Activated CD4-positive, alpha-beta T cell treated with anti-CD3 and anti-CD28 coated beads, Interleukin-2, amount 10 ng/mL, durations not matched to agents 7 days and 5 days (primary cell): ENCODE measurements at regions not wholly inside any gene's neighbourhood (a gene's known extent, or its start where the extent isn't known, plus 50 kb on each side); places are given as distances from the start of the nearest gene placed in this dataset.
A peak's percentile ranks its signal among the peaks of the same experiment; 100 is the strongest.

Source experiments
- CTCF ChIA-PET: fragments of 350-600 bp; sonication (Branson Sonifier 250); formaldehyde crosslinking; loops from one replicate; lab custom pipeline; 2021; ENCODE audit warnings: antibody characterized with exemption; lab: Charles Lee
- POLR2A ChIA-PET: fragments of 350-600 bp; sonication (Branson Sonifier 250); formaldehyde crosslinking; loops from one replicate; lab custom pipeline; 2021; ENCODE audit warnings: antibody characterized with exemption; lab: Charles Lee
- DNase-seq: peaks from one replicate; pipeline ENCODE4 v3.0.0-alpha.2; 2020
- H3K27ac Mint-ChIP-seq: one replicate; pipeline ENCODE4 v1.8.0; 2021; ENCODE audit warnings: mild to moderate bottlenecking, moderate library complexity, mixed read lengths
- H3K27me3 Mint-ChIP-seq: one replicate; pipeline ENCODE4 v1.8.0; 2021; ENCODE audit warnings: mixed read lengths
- H3K36me3 Mint-ChIP-seq: one replicate; pipeline ENCODE4 v1.8.0; 2021; ENCODE audit warnings: low read depth, mixed read lengths
- H3K4me1 Mint-ChIP-seq: one replicate; pipeline ENCODE4 v1.8.0; 2021; ENCODE audit warnings: mixed read lengths
- H3K4me3 Mint-ChIP-seq: one replicate; pipeline ENCODE4 v1.8.0; 2021; ENCODE audit warnings: mild to moderate bottlenecking, moderate library complexity, mixed read lengths
- H3K9me3 Mint-ChIP-seq: one replicate; pipeline ENCODE4 v1.8.0; 2021; ENCODE audit warnings: mixed read lengths

- H3K9me3 Mint-ChIP-seq, result no peaks in the 10 kb centered on the region
- CTCF ChIA-PET, result interaction anchor here (0.9 to 3.2 kb wide), 3 partner anchors 11 to 344 kb away, joined by 3 to 9 read pairs (median 3); no protein-coding TSS in a partner anchor
- H3K27ac Mint-ChIP-seq, result no peak overlapping the region
- no peaks in the 10 kb centered on the region for H3K36me3 Mint-ChIP-seq
- H3K4me1 Mint-ChIP-seq, result no peaks in the 10 kb centered on the region
- POLR2A ChIA-PET, result interaction anchor here (0.5 kb wide), 1 partner anchor 262 kb away, joined by 5 read pairs; no protein-coding TSS in a partner anchor
- H3K4me3 Mint-ChIP-seq, result no peak overlapping the region
- H3K27me3 Mint-ChIP-seq, result no peaks in the 10 kb centered on the region
- no peak for DNase-seq
Measured at GRCh38 chr10:78850644-78851435, 217.9 kb upstream of the ZMIZ1 start.

- DNase-seq, result no peak
- H3K9me3 Mint-ChIP-seq, result no peaks in the 10 kb centered on the region
- H3K36me3 Mint-ChIP-seq, result no peaks in the 10 kb centered on the region
- no peak overlapping the region for H3K4me3 Mint-ChIP-seq
- no peak overlapping the region for H3K27ac Mint-ChIP-seq
- ChIA-PET POLR2A (interaction anchor here (0.5 kb wide), 1 partner anchor 262 kb away, joined by 5 read pairs; no protein-coding TSS in a partner anchor), CTCF (interaction anchor here (0.7 to 3.2 kb wide), 3 partner anchors 12 to 343 kb away, joined by 3 to 9 read pairs (median 3); no protein-coding TSS in a partner anchor)
- no peaks in the 10 kb centered on the region for H3K27me3 Mint-ChIP-seq
- H3K4me1 Mint-ChIP-seq, result no peaks in the 10 kb centered on the region
Measured at GRCh38 chr10:78851647-78852046, 217.1 kb upstream of the ZMIZ1 start.

GRCh38 chr10:78852466-78853240 is 216.1 kb upstream of the ZMIZ1 start:
- ChIA-PET POLR2A (interaction anchor here (0.6 kb wide), 1 partner anchor 386 kb away, joined by 4 read pairs; no protein-coding TSS in a partner anchor), CTCF (interaction anchor here (0.6 to 0.9 kb wide), 2 partner anchors 329 to 342 kb away, joined by 3 to 4 read pairs; no protein-coding TSS in a partner anchor)
- Mint-ChIP-seq H3K27ac (no peak overlapping the region), H3K9me3 (no peaks in the 10 kb centered on the region), H3K4me3 (no peak overlapping the region), H3K36me3 (no peaks in the 10 kb centered on the region), H3K4me1 (no peaks in the 10 kb centered on the region), H3K27me3 (no peaks in the 10 kb centered on the region)
- peak; percentile 13 for DNase-seq

GRCh38 chr10:78853864-78854263 is 214.9 kb upstream of the ZMIZ1 start:
- ChIA-PET POLR2A (no interaction called here), CTCF (no interaction called here)
- Mint-ChIP-seq H3K4me1 (no peaks in the 10 kb centered on the region), H3K27ac (no peak overlapping the region), H3K4me3 (no peak overlapping the region), H3K9me3 (no peaks in the 10 kb centered on the region), H3K36me3 (no peaks in the 10 kb centered on the region), H3K27me3 (no peaks in the 10 kb centered on the region)
- no peak for DNase-seq

- no peak overlapping the region for H3K27ac Mint-ChIP-seq
- H3K27me3 Mint-ChIP-seq, result no peaks in the 10 kb centered on the region
- no peaks in the 10 kb centered on the region for H3K9me3 Mint-ChIP-seq
- ChIA-PET POLR2A (no interaction called here), CTCF (no interaction called here)
- H3K36me3 Mint-ChIP-seq, result no peaks in the 10 kb centered on the region
- H3K4me3 Mint-ChIP-seq, result no peak overlapping the region
- H3K4me1 Mint-ChIP-seq, result no peaks in the 10 kb centered on the region
- DNase-seq, result no peak
Measured at GRCh38 chr10:78856421-78856820, 212.3 kb upstream of the ZMIZ1 start.

GRCh38 chr10:78857193-78857592 is 211.6 kb upstream of the ZMIZ1 start:
- no peak overlapping the region for H3K27ac Mint-ChIP-seq
- no peak overlapping the region for H3K4me3 Mint-ChIP-seq
- no peaks in the 10 kb centered on the region for H3K27me3 Mint-ChIP-seq
- H3K36me3 Mint-ChIP-seq, result no peaks in the 10 kb centered on the region
- no peaks in the 10 kb centered on the region for H3K9me3 Mint-ChIP-seq
- DNase-seq, result no peak
- POLR2A ChIA-PET, result no interaction called here
- no peaks in the 10 kb centered on the region for H3K4me1 Mint-ChIP-seq
- CTCF ChIA-PET, result no interaction called here

GRCh38 chr10:78859266-78859665 is 209.5 kb upstream of the ZMIZ1 start:
- no peak overlapping the region for H3K27ac Mint-ChIP-seq
- no peaks in the 10 kb centered on the region for H3K36me3 Mint-ChIP-seq
- H3K4me1 Mint-ChIP-seq, result no peaks in the 10 kb centered on the region
- DNase-seq, result no peak
- ChIA-PET POLR2A (no interaction called here), CTCF (interaction anchor here (0.6 to 0.9 kb wide), 3 partner anchors 28 to 619 kb away, joined by 3 to 4 read pairs (median 4); no protein-coding TSS in a partner anchor)
- H3K27me3 Mint-ChIP-seq, result no peaks in the 10 kb centered on the region
- H3K4me3 Mint-ChIP-seq, result no peak overlapping the region
- no peaks in the 10 kb centered on the region for H3K9me3 Mint-ChIP-seq

GRCh38 chr10:78859769-78860168 is 209.0 kb upstream of the ZMIZ1 start:
- H3K36me3 Mint-ChIP-seq, result no peaks in the 10 kb centered on the region
- ChIA-PET CTCF (interaction anchor here (0.6 to 0.9 kb wide), 3 partner anchors 62 to 619 kb away, joined by 3 to 4 read pairs (median 3); no protein-coding TSS in a partner anchor), POLR2A (no interaction called here)
- no peak overlapping the region for H3K27ac Mint-ChIP-seq
- no peak overlapping the region for H3K4me3 Mint-ChIP-seq
- no peaks in the 10 kb centered on the region for H3K4me1 Mint-ChIP-seq
- H3K27me3 Mint-ChIP-seq, result no peaks in the 10 kb centered on the region
- DNase-seq, result no peak
- no peaks in the 10 kb centered on the region for H3K9me3 Mint-ChIP-seq

GRCh38 chr10:78860260-78860914 is 208.4 kb upstream of the ZMIZ1 start:
- Mint-ChIP-seq H3K4me1 (no peaks in the 10 kb centered on the region), H3K27me3 (no peaks in the 10 kb centered on the region), H3K36me3 (no peaks in the 10 kb centered on the region), H3K4me3 (no peak overlapping the region), H3K9me3 (no peaks in the 10 kb centered on the region), H3K27ac (no peak overlapping the region)
- DNase-seq, result no peak
- CTCF ChIA-PET, result interaction anchor here (0.7 to 0.9 kb wide), 2 partner anchors 62 to 443 kb away, joined by 3 read pairs; no protein-coding TSS in a partner anchor
- POLR2A ChIA-PET, result no interaction called here

- no peak for DNase-seq
- no peaks in the 10 kb centered on the region for H3K27me3 Mint-ChIP-seq
- no peak overlapping the region for H3K4me3 Mint-ChIP-seq
- no peaks in the 10 kb centered on the region for H3K4me1 Mint-ChIP-seq
- no peak overlapping the region for H3K27ac Mint-ChIP-seq
- H3K36me3 Mint-ChIP-seq, result no peaks in the 10 kb centered on the region
- H3K9me3 Mint-ChIP-seq, result no peaks in the 10 kb centered on the region
- ChIA-PET CTCF (interaction anchor here (0.6 kb wide), 1 partner anchor 34 kb away, joined by 6 read pairs; no protein-coding TSS in a partner anchor), POLR2A (no interaction called here)
Measured at GRCh38 chr10:78861529-78862327, 207.0 kb upstream of the ZMIZ1 start.

- POLR2A ChIA-PET, result no interaction called here
- no peak for DNase-seq
- CTCF ChIA-PET, result no interaction called here
- no peaks in the 10 kb centered on the region for H3K36me3 Mint-ChIP-seq
- H3K4me3 Mint-ChIP-seq, result no peak overlapping the region
- no peaks in the 10 kb centered on the region for H3K4me1 Mint-ChIP-seq
- no peaks in the 10 kb centered on the region for H3K27me3 Mint-ChIP-seq
- no peaks in the 10 kb centered on the region for H3K9me3 Mint-ChIP-seq
- H3K27ac Mint-ChIP-seq, result no peak overlapping the region
Measured at GRCh38 chr10:78862328-78862640, 206.5 kb upstream of the ZMIZ1 start.
